ENCODE measurements at regions not wholly inside any gene's neighbourhood (a gene's known extent, or its start where the extent isn't known, plus 50 kb on each side); places are given as distances from the start of the nearest gene placed in this dataset.

DNA sequence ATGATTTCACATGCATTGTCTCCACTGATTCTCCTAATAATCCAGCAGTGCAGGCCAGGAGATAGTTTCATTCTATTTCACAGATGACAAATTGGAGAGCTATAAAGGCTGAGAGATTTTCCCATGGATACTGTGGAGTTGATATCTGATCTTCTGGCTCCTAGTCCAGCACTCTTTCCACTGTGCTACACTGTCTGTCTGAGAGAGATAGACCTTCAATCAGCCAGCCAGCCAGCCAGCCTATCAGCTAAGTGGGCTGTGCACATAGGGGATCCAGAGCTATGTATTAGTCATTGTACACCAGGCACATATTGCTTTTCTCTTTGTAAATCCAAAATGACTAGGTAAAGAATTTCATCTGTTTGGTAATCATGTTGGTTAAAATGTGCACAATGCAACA lies 91.8 kb upstream of the ATP2B1 start:
- no peak for DNase-seq (ENCODE audit: low read depth in 1 of 2, low spot score in 1 of 2)

DNA sequence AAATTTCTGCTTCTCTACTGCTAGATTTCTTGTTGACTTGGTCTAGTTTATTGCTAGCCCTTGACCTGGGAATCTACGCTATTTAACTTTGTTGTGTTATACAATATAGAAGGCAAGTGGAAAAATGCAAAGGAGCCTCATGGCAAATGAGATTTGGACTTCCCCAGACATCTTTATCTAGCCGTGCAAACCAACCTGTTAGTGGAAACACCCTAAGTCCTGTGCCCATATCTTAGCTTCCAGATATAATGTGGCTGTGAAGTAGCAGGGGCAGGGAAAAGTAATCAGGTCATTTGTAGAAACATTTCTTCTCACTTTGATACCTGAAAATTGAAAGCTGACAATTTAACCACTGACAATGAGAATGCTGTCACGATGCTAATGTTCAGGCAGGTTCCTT lies 90.7 kb upstream of the ATP2B1 start:
- no peak for DNase-seq (ENCODE audit: low read depth in 1 of 2, low spot score in 1 of 2)

DNA sequence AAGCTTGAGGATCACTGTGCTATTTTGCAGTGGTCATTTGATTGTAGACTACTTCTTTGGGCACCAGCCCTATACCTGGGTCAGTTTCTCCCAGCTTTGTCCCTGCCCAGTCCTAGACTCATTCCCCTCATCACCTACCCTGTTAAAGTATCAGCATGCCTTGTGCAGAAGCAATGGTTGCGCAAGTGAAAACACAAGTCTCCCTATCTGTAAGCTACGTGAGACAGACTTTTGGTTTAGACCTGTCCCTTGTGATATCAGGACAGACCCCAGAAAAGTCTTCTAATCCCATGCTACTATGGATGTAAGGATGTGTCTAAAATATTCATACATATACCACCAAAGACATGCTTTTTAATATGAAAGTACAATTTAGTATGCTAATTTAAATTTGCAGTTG lies 88.8 kb upstream of the ATP2B1 start:
- no peak for DNase-seq (ENCODE audit: low read depth in 1 of 2, low spot score in 1 of 2)

DNA sequence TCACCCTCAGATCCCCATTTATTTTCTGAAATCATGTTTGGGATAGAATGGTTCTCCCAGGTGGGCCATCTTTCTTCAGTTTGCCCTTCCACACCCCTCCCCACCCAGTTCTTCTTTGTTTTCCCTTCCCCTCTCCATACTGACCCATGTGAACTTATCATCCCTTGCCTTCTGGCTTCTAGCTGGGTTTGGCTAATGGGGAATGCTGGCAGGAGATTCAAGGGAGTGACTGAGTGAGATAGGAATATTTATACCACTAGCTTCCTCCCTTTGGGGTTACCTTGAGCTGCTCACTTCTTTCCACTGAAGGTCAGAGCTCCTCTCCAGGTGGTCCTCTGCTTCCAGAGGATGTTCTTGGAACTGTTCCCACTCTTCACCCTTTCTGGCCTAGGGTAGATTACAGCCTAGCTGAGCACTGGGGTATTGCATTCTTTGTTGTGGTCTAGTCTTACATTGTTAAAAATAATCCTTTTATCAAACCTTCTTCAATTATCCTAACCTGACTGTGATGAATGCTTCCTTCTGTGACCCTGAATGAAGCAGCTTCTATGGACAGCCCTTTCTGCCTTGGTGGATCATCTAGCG lies 88.3 kb upstream of the ATP2B1 start:
- no peak for DNase-seq (ENCODE audit: low read depth in 1 of 2, low spot score in 1 of 2)

DNA sequence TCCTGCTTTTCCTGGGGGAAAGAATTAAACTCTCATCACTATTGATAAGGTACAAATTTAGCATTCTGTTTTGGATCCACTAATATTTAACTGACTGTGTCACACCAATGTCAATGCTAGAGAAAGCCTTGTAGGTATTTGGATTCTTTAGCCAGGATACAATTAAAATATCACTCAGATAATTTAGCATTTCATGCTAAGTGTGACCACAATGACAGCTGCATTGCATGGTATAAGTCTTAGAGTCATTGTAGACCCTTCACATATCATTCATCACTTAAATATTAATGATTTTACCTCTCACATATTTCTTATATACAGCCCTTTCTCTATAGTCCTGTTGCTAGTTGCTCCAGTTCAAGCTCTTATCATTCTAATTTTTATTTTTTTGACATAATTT lies 85.3 kb upstream of the ATP2B1 start:
- no peak for DNase-seq (ENCODE audit: low read depth in 1 of 2, low spot score in 1 of 2)

DNA sequence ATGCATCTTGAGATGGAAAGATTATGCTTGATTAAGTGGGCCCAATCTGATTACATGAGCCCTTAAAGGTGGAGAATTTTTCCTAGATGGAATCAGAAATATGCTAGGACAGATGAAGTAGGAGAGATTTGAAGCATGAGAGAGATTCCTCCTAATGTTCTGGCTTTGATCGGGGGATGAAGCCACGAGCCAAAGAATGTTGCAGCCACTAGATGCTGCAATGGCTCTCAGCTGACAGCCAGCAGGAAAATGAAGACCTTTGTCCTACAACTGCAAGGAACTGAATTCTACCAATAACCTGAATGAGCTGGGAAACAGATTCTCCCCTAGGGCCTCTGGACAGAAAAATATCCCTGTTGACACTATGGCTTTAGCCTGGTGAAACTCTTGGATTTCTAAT lies 82.6 kb upstream of the ATP2B1 start:
- no peak for DNase-seq (ENCODE audit: low read depth in 1 of 2, low spot score in 1 of 2)

DNA sequence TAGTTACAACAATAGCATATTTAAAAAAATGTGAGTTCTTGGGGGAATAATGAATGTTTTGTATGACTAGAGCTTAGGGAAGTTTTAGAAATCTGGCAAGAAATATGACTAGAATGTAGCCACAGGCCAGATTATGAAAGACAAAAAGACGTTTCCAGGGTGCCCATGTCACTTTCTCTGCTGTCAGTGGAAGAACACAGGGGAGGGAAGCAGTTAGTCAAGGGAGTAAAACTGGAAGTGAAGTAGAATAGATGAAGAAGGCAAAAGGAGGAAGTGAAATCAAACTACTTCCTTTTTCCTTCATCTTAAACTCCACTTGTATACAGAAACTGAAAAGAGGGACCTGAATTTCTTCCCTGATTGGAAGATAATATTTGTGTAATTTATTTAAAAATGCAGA lies 81.2 kb upstream of the ATP2B1 start:
- DNase-seq (ENCODE audit: low read depth in 1 of 2, low spot score in 1 of 2), result no peak

DNA sequence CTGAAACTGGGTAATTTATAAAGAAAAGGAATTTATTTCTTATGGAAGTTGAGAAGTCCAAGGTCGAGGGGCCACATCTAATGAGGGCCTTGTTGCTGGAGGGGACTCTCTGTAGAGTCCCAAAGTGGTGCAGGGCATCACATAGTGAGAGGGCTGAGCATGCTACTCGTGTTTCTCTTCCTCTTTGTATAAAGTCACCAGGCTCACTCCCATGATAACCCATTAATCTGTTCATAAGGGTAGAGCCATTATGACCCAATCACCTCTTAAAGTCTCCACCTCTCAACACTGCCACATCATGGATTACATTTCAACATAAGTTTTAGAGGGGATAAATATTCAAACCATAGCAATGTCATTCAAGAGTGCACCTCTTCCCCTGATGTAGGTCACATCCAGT lies 79.1 kb upstream of the ATP2B1 start:
- DNase-seq (ENCODE audit: low read depth in 1 of 2, low spot score in 1 of 2), result no peak

DNA sequence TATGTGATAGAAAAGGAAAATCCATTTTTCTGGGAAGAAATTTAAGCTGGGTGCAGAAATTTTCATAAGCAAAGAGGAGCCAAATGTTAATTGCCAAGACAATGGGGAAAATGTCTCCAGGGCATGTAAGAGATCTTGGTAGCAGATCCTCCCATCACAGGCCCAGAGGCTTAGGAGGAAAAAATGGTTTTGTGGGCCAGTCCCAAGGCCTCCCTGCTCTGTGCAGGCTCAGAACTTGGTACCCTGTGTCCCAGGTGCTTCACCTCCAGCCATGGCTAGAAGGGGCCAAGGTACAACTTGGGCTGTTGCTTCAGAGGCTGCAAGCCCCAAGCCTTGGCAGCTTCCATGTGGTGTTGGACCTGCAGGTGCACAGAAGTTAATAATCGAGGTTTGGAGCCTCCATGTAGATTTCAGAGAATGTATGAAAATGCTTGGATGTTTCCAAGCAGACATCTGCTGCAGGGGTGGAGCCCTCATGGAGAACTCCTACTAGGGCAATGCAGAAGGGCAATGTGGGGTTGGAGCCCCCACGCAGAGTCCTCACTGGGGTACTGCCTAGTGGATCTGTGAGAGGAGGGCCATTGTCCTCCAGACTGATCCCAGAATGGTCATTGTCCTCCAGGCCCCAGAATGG lies 77.7 kb upstream of the ATP2B1 start:
- no peak for DNase-seq (ENCODE audit: low read depth in 1 of 2, low spot score in 1 of 2)

DNA sequence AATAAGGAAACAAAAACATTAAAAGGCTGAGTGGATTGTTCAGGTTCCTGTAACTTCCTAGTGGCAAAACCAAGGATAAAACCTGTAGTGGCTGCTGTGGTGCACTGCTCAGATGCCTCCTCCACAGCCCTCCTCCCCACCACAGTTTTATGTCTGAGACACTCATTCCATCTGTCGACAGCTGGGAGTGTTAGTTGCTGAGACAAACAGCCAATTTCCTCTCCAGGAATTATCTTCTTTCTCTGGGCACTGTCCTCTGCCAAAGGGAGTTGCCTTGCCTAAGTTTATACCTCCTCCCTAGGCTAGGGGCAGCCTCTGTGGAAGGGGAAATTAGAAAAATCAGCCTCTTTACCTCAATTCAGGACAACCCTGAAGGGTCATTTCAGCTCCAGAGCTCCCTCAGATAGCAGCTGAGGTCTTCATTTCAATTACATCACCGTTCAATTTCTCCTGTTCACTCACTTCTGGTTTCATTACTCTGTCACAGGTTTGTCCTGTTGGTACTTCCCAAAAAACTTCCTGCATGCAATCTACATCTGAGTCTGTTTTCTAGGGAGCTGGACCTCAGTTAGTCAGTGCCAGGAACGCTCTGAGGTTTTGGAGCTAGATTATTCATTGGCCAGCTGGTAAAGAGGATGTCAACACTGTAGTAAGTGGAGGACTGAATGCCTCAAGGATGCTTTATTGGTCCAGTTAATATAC lies 74.9 kb upstream of the ATP2B1 start:
- no peak for DNase-seq (ENCODE audit: low read depth in 1 of 2, low spot score in 1 of 2)

DNA sequence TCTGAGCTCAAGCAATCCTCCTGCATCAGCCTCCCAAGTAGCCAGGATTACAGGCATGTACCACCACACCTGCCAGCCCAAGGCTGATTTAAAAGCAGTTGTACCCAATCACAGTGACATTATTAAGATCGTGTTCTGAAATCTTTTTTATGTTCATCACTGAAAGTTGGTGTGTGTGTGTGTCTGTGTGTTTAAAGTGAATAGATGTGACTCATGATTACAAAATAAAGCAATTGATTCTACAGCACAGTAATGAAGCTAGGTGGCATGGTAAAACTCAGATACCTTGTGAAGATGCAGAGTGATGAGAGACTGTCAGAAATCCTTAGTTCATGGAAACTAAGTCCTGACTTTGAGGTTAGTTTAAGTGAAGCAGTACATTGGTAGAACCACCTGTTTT lies 74.2 kb upstream of the ATP2B1 start:
- no peak for DNase-seq (ENCODE audit: low read depth in 1 of 2, low spot score in 1 of 2)

DNA sequence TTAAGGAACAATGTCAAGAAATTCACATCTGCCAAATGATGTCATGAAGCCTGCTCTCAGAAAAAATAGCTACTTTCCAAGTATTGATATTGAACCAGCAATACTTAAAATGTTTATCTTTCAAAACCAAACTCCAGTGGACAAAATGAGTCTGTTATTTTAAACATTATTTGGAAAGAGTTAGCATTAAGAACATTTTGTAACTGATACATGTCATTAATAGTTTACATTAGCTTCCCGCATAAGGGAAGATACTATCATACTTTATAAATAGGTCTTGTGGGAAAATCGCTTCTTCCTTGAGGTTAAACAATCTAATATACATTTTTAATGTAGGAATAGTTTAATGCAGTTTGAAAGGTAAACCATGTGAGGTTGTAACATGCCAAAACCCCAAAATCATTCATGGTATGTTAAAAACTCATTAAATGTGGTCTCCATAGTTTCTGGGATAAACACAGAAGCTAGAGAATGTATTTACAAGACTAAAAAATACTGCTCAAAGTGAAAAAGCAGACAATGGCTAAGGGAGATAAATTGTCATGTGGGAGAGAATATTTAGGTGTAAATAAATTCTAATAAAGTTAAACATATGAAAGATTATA lies 73.4 kb upstream of the ATP2B1 start:
- no peak for DNase-seq (ENCODE audit: low read depth in 1 of 2, low spot score in 1 of 2)

DNA sequence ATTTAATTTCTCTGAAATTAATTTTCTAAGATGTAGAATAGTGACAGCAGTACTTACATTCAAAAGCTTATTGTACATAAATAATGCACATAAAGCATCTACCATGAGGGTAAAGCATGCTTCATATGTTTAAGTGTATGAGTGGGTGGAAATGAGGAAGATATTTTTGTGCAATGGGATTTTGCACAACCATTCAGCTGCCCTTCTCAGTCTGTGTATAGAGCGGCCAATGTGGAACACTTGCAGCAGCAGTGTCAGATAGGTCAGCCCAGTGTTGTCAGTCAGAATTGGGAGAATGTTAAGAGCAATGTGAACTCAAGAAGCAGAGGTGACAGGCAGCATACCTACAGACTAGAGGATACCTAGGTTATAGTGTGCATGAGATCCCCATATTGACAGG lies 72.5 kb upstream of the ATP2B1 start:
- DNase-seq (ENCODE audit: low read depth in 1 of 2, low spot score in 1 of 2), result no peak

DNA sequence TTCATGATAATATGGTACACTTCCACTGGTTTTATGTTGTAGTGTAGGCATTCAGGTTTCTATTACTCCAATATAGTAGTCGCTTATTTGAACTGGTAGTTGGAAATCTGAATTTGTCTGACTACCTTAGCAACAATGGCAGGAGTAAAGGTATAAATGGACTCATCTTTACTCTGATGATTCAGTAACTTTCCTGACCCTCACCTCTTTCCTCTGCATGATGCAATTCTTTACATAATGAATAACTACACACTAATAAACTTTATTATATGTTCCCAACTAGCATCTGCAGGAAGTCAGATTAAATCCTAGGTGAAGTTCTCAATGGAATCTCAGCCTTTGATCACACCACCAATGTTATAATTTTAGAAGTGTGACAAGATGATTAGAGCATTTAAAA lies 70.5 kb upstream of the ATP2B1 start:
- DNase-seq (ENCODE audit: low read depth in 1 of 2, low spot score in 1 of 2), result no peak

DNA sequence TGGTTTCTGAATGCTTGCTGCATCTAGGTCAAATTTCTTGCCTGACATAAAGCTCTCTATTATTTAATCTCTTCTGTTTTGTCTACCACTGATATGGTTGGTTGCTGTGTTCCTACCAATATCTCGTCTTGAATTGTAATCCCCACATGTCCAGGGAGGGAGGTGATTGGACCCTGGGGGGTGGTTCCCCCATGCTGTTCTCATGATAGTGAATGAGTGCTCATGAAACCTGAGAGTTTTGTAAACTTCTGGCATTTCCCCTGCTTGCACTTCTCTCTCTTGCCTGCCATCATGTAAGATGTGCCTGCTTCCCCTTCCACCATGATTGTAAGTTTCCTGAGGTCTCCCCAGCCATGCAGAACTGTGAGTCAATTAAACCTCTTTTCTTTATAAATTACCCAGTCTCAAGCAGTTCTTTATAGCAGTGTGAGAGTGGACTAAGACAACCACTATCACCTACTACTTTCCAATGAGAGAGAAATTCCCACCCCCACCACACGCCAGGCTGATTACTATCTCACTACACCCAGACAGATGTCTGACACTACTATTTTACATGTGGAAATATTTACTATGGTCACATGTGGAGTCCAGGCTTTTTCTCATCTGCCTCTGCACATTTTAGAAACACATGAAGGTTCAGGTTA lies 69.2 kb upstream of the ATP2B1 start:
- DNase-seq (ENCODE audit: low read depth in 1 of 2, low spot score in 1 of 2), result no peak

DNA sequence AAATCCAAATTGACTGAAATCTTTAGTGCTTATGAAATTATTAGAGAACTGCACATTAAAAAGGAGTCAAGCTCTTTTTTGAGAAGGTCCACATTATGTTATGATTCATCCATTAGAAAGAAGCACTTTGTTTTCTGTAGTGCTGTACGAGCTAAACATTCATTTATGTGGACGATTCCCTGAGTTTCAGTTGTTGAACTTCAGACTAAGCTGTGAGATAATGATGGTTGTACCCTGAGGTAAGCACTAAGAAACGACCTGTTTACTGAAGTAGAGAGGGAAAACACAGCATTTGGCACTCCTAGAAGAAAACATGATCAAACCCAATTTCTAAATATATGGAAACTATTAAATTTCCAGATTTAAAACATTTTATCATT lies 67.3 kb upstream of the ATP2B1 start:
- DNase-seq (ENCODE audit: low read depth in 1 of 2, low spot score in 1 of 2), result no peak

DNA sequence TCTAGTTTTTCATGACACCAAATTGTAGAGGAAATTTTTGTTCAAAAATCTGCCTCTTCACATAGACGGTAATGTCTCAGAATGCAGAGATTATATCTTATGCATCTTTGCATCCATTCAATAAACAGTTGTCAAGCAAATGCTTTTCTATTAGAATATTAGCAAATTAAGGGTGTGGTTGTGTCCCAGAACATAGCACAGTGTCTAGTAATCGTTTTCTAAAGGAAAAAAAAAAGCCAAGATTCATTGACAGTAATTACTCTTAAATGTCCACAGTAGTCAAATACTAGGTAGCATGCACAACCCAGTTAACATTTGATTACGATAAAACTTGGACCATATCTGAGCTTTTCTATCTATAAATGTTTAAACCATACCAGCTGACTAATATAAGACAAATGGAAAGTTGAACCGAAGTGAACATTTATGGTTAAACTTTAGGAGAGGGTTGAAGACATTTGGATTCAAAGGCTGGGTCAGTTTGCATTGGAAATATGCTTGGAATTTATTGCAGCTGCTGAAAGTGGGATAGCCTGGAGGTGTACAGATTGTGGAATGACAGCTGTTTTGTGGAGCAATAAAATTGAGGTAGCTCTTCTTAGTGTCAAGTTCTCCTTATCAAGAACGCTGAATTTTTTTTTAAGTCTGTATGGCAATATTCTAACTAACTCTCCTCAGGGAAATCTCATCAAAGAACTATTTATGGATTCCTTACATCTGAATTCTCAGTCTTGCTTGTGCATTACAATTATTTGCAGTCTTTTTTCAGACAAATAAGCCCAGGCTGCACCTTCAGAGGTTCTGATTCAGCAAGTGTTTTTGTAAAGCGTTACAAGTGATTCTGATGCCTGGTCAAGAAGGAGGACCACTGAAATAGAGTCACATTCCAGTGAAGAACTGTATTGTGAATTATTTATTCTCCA lies 66.7 kb upstream of the ATP2B1 start:
- no peak for DNase-seq (ENCODE audit: low read depth in 1 of 2, low spot score in 1 of 2)

DNA sequence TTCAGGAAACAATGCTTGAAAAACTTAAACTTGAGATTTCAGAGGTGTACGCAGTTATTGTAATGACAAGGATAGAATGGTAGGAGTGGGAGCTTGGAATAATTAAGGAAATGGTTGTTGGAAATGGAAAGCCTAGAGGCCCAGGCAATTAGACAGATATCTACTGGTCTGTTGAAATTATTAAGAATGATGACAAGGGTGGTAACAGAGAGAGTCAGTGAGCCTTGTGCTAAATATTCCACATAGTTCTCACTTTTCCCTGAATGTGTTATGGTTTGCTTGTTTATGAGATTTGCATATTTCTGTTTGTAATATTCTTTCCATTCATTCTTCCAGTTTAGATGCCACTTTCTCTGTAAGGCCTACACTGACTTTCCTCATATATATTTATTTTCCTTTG lies 66.0 kb upstream of the ATP2B1 start:
- DNase-seq (ENCODE audit: low read depth in 1 of 2, low spot score in 1 of 2), result no peak

DNA sequence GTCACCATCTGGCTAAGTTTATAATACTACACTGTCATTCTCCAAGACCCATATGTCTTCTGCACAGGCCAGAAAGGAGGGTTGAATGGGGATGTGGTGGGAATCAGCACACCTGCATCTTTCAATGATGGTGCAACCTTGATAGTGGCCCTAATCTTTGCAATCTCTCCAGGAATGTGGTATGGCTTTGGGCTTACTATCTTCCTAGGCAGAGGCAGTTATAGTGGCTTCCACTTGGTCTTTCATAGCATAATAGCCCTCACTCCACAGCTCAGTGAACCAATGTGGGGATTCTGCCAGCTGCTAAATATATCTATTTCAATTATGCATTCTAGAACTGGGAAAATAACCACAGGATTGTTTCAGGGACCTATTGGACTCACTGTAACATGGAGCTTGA lies 61.8 kb upstream of the ATP2B1 start:
- no peak for DNase-seq (ENCODE audit: low read depth in 1 of 2, low spot score in 1 of 2)

DNA sequence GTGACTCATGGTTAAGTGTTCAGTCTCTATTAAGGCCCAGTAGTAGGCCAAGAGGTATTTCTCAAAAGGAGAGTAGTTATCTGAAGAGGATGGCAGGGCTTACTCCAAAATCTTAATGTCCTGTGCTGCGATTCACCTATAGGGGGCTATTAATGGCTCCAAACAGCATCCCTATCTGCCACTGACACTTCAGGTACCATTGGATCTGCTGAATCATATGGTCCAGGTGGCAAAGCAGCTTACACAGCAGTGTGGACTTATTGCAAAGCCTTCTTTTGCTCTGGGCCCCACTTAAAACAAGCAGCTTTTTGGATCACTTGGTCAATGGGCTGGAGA lies 60.8 kb upstream of the ATP2B1 start:
- DNase-seq (ENCODE audit: low read depth in 1 of 2, low spot score in 1 of 2), result no peak

Data from activated CD4-positive, alpha-beta T cell treated with anti-CD3 and anti-CD28 coated beads, Interleukin-2, amount 50 U/mL, for 24 hours (primary cell).